ENCODE measurements at regions not wholly inside any gene's neighbourhood (a gene's known extent, or its start where the extent isn't known, plus 50 kb on each side); places are given as distances from the start of the nearest gene placed in this dataset.
"Not testable (repeated sequence)": the region's sequence is repeated elsewhere in the genome, so short reads cannot be mapped to it uniquely, and the experiment has no call there.

DNA sequence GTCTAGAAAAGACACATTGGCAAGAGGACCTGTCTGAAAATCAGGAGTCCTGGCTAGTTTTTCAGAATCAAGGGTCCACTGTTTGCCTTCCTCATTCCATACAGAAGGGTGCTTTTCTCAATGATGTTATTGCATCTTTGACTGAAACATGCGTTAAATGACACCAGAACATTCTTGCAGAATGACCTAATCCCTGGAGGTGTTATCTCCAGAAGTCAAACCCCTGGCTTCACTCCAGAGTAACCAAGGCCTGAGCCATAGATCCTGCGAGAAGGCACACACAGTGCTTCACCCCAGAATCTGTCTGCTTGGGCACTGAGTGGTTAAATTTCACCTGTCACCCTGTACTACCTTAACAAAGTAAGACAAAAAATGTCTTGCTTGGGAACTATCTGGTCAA lies 1055.2 kb upstream of the FANCL start:
- no peak for DNase-seq

DNA sequence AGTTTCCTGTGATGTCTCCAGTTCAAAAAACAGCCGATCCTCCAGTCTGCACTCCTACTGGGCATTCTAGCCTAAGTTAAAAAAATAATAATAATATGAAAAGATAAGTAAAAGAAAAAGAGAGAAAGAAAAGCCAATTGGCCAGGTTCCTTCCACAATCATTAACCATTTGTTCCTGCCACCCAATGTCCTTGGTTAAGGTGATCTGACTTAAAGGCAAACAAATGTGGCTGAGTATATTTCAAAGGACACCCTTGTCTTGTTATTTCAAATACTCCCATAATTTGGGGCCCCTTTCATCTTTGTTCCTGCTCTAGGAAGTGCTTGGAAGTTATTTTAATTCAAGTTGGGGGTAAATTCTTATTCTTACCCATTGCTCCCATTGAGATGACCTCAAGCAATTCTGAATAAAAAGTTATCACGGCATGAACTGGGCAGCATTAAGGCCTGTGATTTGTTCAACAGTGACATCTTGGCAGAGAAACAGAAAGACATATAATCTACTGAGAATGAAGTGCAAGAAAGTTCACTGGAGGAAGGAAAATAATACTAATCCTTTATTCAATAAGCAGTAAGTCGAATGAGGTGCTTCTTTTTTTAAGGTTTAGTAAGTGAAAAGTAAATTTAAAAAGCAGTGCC lies 1054.5 kb upstream of the FANCL start:
- DNase-seq: no peak

- DNase-seq: no peak
Measured at GRCh38 chr2:59288771-59289170, 1047.6 kb upstream of the FANCL start.

- no peak for DNase-seq
Measured at GRCh38 chr2:59282374-59283057, 1041.4 kb upstream of the FANCL start.

DNA sequence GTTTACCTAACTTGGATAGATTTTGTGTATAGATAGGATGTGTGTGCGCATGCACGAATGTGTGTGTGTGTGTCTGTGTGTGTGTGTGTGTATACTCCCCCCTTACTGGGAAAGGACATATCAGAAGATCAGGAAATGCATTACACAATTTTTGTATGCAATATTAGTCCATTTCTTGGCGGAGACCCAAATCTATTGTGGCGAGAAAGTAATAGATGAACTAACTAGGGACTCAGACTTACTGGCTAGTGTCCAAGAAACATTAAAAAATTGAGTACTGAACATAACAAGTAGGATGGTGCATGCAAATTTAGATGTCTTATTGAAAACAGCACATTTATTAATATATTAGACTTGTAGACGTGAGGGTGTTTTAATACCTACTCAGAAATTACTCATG lies 1036.5 kb upstream of the FANCL start:
- DNase-seq: no peak

GRCh38 chr2:59276917-59277316 lies 1035.8 kb upstream of the FANCL start:
- DNase-seq: no peak

- no peak for DNase-seq
Measured at GRCh38 chr2:59276033-59276432, 1034.9 kb upstream of the FANCL start.

DNA sequence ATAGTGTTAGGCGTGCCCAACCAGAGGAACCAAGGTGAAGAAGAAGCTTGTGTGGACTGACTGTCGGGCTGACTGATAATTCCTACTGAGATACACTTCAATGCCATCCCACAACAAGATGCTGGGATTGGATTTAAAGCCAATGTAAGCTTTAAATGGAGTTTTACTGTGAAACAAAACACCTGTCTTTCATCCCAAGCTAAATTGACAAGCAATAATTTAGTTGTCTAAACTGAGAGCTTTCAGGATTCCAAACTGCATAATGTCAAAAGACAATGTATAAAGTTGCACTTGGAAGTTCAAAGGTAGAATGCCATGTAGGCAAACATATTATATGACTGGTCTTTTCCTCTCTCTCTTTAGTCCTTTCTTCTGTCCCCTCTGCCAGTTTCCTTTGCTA lies 1025.3 kb upstream of the FANCL start:
- no peak for DNase-seq

GRCh38 chr2:59259913-59260312 lies 1018.8 kb upstream of the FANCL start:
- no peak for DNase-seq

GRCh38 chr2:59256290-59256689 lies 1015.2 kb upstream of the FANCL start:
- no peak for DNase-seq

DNA sequence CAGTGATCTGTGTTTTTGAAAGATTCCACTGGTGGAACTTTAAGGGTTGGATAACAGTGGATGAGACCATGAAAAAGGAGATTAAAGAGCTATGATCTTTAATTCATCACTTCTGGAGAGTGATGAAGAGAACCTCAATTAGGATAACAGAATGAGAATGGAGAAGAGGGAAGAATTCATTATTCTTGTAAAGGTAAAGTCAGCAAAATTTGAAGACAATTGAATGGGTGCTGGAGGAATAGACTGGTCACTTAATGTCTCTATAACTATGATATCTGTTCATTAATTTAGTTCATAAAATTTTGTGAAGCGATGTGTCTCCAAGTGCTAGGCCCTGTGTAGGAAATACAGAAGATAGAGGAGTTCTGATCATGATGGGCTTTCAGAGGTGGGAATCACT lies 1013.2 kb upstream of the FANCL start:
- no peak for DNase-seq

GRCh38 chr2:59250307-59250677 lies 1009.2 kb upstream of the FANCL start:
- DNase-seq: no peak

DNA sequence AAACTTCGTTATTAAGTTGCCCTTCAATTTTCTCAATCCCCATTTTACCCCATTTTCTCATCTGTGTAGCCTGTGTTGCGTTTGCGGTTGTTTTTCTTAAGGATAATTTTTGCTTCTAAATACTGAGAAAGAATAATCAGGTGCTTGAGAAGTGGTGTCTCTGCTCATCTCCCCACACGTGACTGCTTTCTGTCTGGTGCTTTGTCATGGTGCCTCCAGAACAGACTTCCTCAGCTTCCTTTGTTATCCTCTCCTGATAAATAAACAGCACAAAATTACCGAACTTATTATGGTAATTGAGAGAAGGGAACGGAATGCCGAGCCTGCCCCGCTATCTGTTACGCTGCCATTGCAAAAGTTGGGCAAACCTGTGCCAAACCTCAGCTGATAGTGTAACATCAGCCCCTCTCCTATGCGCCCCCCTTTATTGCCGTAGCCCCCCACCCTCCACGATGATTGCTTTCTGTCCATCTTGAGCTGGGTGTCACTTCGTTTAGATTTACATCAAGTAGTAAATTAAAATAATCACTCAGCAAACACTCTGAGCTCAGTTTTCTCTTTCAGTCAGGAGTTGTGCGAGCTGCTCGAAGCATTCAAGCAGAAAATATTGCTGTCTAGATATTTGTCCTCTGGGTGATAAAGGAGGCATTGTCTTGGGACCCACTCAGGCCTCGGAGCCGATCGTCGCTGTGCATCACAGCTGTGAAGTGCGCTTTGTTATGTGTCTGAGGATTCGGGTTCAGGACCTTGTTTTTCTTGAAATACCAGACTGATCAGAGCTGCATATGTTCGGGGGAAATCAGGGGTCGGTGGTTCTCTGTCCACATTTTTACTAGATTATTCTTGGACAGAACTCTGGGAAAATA lies 1008.5 kb upstream of the FANCL start:
- no peak for DNase-seq

- no peak for DNase-seq
Measured at GRCh38 chr2:59239146-59239545, 998.0 kb upstream of the FANCL start.

DNA sequence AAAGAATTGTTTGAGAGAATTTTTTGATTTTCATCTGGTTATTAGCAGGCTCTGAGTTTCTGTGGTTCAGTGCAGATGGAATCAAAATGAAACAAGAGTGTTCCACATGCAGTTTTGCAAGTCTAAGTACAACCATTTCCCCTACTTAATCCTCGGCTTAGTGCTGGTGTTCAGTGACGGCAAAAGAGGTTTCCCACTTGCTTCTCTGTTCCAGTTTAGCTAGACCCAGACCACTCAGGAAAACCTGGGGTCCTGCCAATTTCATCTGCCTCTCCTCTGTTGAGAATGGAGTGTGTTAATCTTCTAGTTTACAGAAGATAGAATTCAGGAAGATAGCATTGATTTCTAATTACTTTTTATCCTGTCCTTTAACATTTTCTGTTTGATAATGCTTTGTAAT lies 996.2 kb upstream of the FANCL start:
- no peak for DNase-seq

DNA sequence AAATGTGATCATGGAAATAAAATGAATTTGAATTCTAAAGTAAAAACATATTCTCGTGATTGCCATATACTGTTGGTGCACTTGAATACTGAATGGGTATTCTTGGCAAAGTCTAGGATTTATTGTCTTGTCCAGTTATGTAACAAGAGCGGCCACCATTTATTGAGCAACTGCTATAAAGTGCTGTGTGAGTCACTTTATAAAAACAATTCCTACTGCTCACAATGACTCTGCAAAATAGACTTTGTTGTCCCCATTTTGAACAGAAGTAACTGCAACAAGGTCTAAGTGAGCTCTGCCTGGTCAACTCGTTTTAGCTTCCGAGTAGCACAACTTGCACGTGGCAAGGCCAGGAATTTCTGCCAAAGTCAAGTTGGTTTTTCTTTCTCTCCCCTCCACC lies 995.6 kb upstream of the FANCL start:
- DNase-seq: no peak

DNA sequence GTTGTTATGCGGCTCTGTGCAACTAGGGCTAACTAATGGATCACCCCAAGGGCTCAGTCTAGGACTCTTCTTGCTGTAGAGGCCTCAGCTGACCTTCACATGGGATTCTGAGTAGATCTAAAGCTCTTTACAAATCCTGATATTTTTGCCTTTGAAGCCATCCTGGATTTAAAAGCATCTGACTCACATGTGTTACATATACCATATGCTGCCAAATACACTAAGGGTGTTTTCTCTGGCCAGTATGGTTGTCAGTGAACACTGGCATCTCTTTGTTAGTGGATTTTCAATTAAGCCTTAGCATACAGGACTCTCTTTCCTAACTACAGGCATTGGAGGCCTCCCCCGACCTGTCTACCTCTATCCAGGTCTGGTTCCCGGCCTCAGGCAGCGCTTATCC lies 992.8 kb upstream of the FANCL start:
- DNase-seq: no peak

DNA sequence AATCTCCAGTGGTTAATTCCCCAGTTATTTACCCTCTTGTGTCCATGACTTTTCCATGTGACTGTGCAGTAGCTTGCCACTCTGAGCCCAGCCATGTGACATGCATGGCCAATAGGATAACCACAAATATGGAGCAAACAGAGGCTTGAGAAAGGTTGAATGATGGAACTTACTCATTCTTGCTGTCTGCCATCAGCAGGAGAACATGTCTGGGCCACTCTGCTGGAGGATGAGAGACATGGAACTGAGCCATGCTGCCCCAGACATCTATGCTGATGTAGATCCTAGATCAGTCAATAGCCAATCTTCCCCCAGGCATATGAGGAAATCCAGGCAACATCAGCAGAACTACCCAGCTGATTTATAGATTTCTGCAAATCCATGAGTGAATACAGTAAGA lies 992.3 kb upstream of the FANCL start:
- no peak for DNase-seq

DNA sequence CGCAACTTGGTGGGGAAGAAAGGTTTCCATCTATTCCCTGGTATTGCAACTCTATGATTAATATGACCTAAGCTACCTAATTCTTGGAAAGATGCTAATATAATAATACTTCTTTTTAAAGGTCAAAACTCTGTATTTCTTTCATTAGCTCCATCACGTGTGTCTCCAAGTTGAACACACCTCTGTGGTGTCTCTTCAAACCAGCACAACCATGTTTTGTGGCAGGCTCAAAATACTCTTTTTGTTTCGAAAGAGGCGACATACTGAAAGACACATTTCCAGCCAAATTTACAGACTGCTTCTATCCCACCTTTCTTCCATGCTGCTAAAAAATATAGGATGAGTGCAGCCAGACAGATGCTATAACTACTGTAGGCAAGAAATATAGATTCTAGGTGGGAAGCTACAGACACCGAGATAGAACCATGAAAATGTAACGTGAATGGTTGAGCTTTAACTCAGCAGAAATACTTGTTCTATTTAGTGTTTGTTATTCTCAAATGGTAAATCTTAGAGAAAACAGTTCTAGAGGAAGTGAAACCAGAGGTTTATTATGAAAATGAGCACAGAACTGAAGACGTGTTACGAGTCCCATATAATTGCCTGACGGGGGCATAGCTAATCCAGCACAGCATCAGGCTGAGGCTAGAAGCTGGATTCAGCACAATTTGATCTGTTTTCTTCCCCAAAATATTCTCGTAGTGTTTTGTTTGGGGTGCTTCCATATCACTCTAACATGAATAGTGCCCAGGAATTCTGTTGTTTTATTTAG lies 991.5 kb upstream of the FANCL start:
- no peak for DNase-seq

DNA sequence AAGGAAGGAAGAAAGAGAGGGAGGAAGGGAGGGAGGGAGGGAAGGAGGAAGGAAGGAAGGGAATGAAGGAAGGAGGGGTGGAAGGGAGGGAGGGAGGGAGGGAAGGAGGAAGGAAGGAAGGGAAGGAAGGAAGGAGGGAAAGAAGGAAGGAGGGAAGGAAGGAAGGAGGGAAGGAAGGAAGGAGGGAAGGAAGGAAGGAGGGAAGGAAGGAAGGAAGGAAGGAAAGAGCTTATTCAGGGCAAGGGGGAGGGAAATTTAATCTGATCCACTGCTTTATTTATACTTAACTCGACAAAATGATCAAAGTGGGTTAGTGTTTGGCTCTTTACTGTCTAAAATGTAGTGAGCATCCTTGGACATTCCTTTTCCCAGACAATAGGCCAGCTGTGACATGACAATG lies 985.2 kb upstream of the FANCL start:
- DNase-seq: not testable (repeated sequence)

DNA sequence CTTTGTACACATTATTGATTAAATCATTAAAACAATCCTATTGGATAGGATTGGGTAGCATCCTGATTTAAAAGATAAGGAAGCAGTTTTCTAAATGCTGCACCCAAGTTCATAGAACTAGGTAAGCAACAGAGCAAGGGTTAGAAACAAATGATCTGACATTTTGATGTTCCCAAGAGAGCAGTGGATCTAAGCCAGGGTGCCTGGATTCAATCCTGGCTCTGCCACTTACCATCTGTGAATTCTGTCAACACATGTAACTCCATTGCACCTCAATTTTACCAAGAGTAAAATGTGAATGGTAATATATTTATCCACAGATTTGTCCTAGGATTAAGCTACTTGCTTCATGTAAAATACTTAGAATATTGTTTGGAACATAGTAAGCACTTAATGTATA lies 982.6 kb upstream of the FANCL start:
- no peak for DNase-seq

DNA sequence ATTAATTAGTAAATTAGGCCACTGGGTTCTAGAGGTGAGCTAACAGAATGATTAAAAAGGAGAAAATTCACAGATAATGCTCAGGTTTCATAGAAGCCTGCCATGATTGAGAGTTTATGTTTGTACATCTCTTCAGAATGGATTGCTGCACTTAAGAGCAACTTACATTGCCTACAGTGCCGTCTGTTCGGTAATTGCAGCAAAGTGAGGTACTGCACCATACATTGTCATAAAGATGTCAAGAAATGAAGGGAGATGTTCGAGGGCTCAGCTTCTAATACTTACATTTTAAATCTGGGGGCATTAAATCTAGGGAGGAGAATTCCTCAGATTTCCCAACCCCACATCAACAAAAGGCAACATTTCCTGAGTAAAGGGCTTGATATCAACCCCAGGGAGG lies 976.2 kb upstream of the FANCL start:
- no peak for DNase-seq

DNA sequence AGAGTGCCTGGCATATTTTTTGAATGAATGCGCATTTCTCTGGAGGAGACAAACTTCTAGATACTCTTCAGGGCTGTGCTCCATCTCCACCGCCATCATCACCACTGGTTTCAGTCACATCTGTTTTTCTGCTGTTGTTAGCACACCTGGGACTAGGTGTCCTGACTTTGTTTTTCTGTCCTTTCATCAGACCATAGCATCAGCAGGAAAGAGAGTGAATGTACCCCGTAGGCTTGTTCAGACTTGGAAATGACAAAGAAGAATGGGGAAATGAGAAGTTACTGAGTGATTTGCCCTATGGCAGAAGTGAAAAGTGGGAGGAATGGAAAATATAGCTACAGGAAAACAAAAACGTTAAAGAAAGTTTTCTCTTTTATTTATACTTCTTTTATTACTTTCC lies 965.2 kb upstream of the FANCL start:
- DNase-seq: no peak

All from DMS153 (cell line).